Esophagus squamous epithelium (tissue), 5 donors: ENCODE measurements at regions not wholly inside any gene's neighbourhood (a gene's known extent, or its start where the extent isn't known, plus 50 kb on each side); places are given as distances from the start of the nearest gene placed in this dataset.

Experiments
- DNase-seq: peaks from one replicate; lab custom pipeline; 2025; lab: John Stamatoyannopoulos, UW
- H3K27ac ChIP-seq, 4 donors: fragments of 200-600 bp; sonication (generic); one replicate each; pipeline ENCODE4 v1.5.1; 2016 to 2019; ENCODE audit warnings: mild to moderate bottlenecking in 1 of 4
- H3K27me3 ChIP-seq, 4 donors: fragments of 200-600 bp; sonication (generic); 1 replicate in 3 of 4; 2 replicates in 1 of 4; pipeline versions ENCODE4 v1.5.1 to v1.6.0; 2017 to 2021; ENCODE audit warnings: antibody characterized with exemption in 1 of 4
- H3K36me3 ChIP-seq, 3 donors: fragments of 200-600 bp; sonication (generic); one replicate each; pipeline ENCODE4 v1.5.1; 2016 to 2019
- H3K4me1 ChIP-seq, 3 donors: fragments of 200-600 bp; sonication (generic); one replicate each; pipeline ENCODE4 v1.5.1; 2017 to 2019
- H3K4me3 ChIP-seq, 4 donors: fragments of 200-600 bp; sonication (generic); 1 replicate in 3 of 4; 2 replicates in 1 of 4; pipeline ENCODE4 v1.5.1; 2016 to 2019; ENCODE audit warnings: mild to moderate bottlenecking in 2 of 4, moderate library complexity in 1 of 4
- H3K9me3 ChIP-seq, 3 donors: fragments of 200-600 bp; sonication (generic); one replicate each; pipeline ENCODE4 v1.5.1; 2016 to 2019
- CTCF ChIP-seq, 6 experiments: fragments of 450-650 bp in 4 of 6; fragments of 200-600 bp in 2 of 6; sonication (generic) in 2 of 6; IDR thresholded peaks; one replicate each; pipeline ENCODE4 v1.5.1; 2016 to 2019; ENCODE audit warnings: antibody characterized with exemption in 6 of 6, mild to moderate bottlenecking in 4 of 6, moderate library complexity in 4 of 6
- POLR2A ChIP-seq, 4 donors: fragments of 450-650 bp; IDR thresholded peaks; one replicate each; pipeline ENCODE4 v1.6.1; 2017; ENCODE audit warnings: antibody characterized with exemption in 4 of 4, mild to moderate bottlenecking in 4 of 4, moderate library complexity in 3 of 4
- WGBS, 2 donors: methylation state at CpG; one replicate each; pipeline ENCODE4 v1.1.5; 2018; 5-methylcytosine and 5-hydroxymethylcytosine counted together
- intact Hi-C: fragments of 100-400 bp; cut with DNase I; formaldehyde crosslinking; loops from one replicate; pipeline ENCODE4 v1.15.0; 2022
- donor health status: DM: yes; HTN: yes; CAD: no.

- Histone ChIP-seq H3K36me3 (no peaks in the 10 kb centered on the region), H3K27me3 (peaks cover 0 to 26% (median 0%) of the 10 kb centered on the region in 4 donors), H3K9me3 (no peaks in the 10 kb centered on the region), H3K27ac (no peak overlapping the region), H3K4me3 (no peak overlapping the region), H3K4me1 (no peaks in the 10 kb centered on the region)
- no peak for DNase-seq
- 70 to 76% methylated on average over 4 to 5 of the region's 11 CpGs for WGBS, 2 donors
- TF ChIP-seq CTCF (IDR thresholded peaks at IDR 0.05) (no peak), POLR2A (IDR thresholded peaks at IDR 0.05) (no peak)
- intact Hi-C loops = no loop called here
Observed at GRCh38 chr15:72936691-72937679, 115.3 kb upstream of the NEO1 start.

- Histone ChIP-seq H3K4me3 (no peak overlapping the region), H3K27me3 (peaks cover 0 to 33% (median 0%) of the 10 kb centered on the region in 4 donors), H3K36me3 (no peaks in the 10 kb centered on the region), H3K9me3 (no peaks in the 10 kb centered on the region), H3K4me1 (no peaks in the 10 kb centered on the region), H3K27ac (no peak overlapping the region)
- TF ChIP-seq POLR2A (IDR thresholded peaks at IDR 0.05) (no peak), CTCF (IDR thresholded peaks at IDR 0.05) (no peak)
- WGBS, 2 donors = 84 to 88% methylated on average over 4 of the region's 4 CpGs
- no peak for DNase-seq
- intact Hi-C loops = no loop called here
Observed at GRCh38 chr15:72936237-72936636, 116.0 kb upstream of the NEO1 start.

- WGBS, 2 donors = 80% methylated on average over 1 to 2 of the region's 2 CpGs
- Histone ChIP-seq H3K27me3 (peaks cover 0 to 35% (median 0%) of the 10 kb centered on the region in 4 donors), H3K4me1 (no peaks in the 10 kb centered on the region), H3K27ac (no peak overlapping the region), H3K36me3 (no peaks in the 10 kb centered on the region), H3K4me3 (no peak overlapping the region), H3K9me3 (no peaks in the 10 kb centered on the region)
- intact Hi-C loops = no loop called here
- TF ChIP-seq CTCF (IDR thresholded peaks at IDR 0.05) = no peak
- no peak for TF ChIP-seq POLR2A (IDR thresholded peaks at IDR 0.05)
- DNase-seq = no peak
Observed at GRCh38 chr15:72935521-72935920, 116.7 kb upstream of the NEO1 start.

- no peak for DNase-seq
- 88 to 90% methylated on average over 4 of the region's 4 CpGs for WGBS, 2 donors
- intact Hi-C loops = no loop called here
Observed at GRCh38 chr15:72934921-72935320, 117.3 kb upstream of the NEO1 start.

More at GRCh38 chr15:72934921-72935320, 117.3 kb upstream of the NEO1 start:
- Histone ChIP-seq H3K4me1 (no peaks in the 10 kb centered on the region), H3K9me3 (no peaks in the 10 kb centered on the region), H3K4me3 (no peak overlapping the region), H3K27ac (no peak overlapping the region), H3K36me3 (no peaks in the 10 kb centered on the region), H3K27me3 (peaks cover 0 to 35% (median 0%) of the 10 kb centered on the region in 4 donors)
- TF ChIP-seq POLR2A (IDR thresholded peaks at IDR 0.05) = no peak
- TF ChIP-seq CTCF (IDR thresholded peaks at IDR 0.05) = no peak
